NCI-H2171 (cell line): ENCODE measurements at regions not wholly inside any gene's neighbourhood (a gene's known extent, or its start where the extent isn't known, plus 50 kb on each side); places are given as distances from the start of the nearest gene placed in this dataset.
A peak's percentile ranks its signal among the peaks of the same experiment; 100 is the strongest.

Experiments used
- DNase-seq: peaks from one replicate; lab custom pipeline; 2025; lab: John Stamatoyannopoulos, UW

DNA sequence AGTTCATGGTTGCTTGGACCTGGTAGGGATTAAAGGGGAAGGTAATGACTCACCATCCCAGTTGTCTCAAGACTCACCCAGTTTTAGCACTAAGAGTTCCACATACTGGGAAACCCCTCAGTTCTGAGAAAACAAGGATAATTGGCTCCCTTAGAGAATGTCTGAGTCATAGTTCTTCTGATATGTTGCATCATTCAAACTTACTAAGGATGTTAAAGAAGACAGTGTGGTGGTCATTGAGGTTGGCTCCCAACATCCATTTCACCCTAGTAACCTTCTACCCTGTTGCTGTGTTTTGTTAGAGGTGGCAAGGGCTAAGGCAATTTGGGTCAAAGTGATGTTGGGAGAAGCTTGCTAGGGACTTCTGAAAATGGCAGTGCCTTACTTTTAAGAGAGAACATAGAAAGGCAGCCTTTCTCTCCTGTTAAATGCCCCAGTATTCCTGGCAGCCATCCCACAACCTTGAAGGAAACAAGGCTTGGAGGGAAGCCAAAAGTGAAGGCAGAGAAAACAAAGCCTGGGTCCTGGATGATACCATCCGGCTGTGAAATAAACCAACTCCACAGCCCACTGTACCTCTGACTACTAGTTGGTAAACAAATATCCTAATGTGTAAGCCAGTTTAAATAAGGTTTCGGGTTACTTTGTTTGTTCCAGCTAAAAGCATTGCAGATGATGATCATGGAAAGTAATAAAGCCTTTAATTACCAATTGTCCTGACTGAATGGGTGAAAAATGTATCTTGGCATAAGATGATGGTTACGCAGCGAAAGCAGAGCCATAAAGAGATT is 80.4 kb upstream of the ADAMTSL1 start:
- DNase-seq = peak; percentile 89

DNA sequence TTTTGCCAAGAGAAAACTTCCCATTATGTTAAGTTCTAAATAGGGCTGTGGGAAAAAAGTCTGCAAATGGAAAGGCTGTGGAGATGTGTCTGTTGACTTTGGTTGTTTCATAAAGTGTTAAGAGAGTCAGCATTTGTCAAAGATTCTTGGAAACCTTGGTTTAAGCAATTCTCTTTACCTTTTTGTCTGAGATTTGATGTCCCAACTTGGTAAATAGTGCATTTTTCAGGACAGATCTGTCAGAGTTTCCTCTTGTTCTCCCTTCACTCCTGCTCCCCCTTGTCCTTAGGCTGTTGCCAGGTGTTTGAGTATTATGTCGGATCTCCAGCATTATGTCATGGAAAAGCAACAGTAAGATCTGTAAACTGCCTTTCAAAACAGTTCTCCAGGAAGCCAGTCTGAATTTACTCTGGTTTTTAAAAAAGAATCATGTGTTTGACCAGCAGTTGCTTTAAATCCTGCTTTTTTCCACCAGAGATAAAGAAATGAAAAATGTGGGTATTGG is 79.1 kb upstream of the ADAMTSL1 start:
- DNase-seq = no peak

GRCh38 chr9:18396102-18396728 is 77.7 kb upstream of the ADAMTSL1 start:
- no peak for DNase-seq

GRCh38 chr9:18397076-18397475 is 76.9 kb upstream of the ADAMTSL1 start:
- no peak for DNase-seq

DNA sequence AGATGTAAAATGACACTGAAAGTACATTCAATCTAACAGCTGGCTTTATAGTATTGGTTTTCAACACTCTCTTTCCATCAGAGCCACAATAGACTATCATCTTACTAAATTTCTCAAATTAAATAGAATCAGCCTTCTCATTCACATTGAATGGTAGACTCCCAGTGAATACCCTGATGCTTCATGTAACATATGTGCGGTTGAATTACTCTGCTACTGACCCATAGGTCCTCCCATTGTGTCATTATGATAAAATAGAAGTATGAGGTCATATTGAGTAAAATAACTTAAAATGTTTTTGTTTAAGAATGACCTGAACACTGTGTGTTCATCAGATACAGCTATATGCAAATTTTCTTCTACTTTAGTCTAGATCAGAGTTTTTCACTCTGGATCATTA is 75.9 kb upstream of the ADAMTSL1 start:
- DNase-seq = peak; percentile 31

DNA sequence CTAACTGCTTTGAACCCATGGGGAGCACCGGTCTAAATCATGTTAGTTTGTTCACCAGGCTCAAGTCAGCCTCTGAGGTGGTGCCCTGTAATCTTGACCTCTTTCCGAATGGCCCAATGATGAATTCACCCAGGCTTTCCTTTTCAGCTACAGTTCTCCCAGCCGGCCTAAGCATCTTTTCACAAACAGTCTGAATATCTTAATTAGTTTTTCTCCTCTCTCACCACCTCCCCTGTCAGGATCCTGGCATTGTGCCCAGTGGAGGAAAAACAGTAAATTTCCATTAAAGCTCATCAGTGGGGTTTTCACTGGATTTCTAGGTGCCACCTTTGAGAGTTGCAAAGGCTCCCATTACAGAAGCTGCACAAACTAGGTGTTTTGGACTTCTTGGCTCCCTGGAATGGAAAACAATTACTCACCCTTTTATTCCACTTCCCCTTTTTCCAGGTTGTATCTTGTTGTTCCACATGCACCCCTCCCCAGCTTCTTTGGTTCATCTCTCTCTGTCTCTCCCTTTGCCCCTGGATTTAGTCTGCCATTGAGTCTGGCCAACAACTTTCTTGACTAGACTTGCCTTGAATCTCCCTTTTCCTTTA is 69.4 kb upstream of the ADAMTSL1 start:
- no peak for DNase-seq

GRCh38 chr9:18405240-18405639 is 68.7 kb upstream of the ADAMTSL1 start:
- no peak for DNase-seq

DNA sequence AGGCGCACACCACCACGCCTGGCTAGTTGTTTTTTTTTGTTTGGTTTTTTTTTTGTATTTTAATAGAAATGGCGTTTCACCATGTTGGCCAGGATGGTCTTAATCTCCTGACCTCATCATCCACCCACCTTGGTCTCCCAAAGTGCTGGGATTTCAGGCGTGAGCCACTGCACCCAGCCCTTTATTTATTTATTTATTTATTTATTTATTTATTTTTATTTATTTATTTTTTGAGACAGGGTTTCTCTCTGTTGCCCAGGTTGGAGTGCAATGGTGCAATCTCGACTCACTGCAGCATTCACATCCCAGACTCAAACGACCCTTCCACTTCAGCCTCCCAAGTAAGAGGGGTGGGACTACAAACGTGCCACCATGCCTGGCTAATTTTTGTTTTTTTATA is 63.0 kb upstream of the ADAMTSL1 start:
- DNase-seq = no peak

DNA sequence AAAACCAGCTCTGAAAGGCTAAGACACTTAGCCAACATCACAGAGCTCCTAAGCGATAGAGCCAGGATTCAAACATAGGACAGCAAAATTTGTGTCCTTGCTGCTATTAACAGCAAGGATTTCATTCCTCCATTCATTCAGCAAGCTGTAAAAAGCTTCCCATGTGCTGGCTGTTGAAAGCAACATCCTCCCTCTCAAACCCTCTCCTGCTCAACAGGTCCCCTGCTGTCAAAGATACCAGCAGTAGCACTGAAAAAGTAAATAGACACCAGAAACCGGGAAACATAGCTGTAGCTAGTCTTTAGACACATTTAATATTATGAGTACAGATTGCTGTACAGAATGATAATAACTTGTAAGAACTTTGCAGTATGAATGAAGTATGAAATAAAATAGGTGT is 52.6 kb upstream of the ADAMTSL1 start:
- no peak for DNase-seq

- no peak for DNase-seq
Measured at GRCh38 chr9:18422296-18423036, 51.5 kb upstream of the ADAMTSL1 start.

- no peak for DNase-seq
Measured at GRCh38 chr9:18423791-18424531, 50.0 kb upstream of the ADAMTSL1 start.
